ENCODE measurements at regions not wholly inside any gene's neighbourhood (a gene's known extent, or its start where the extent isn't known, plus 50 kb on each side); places are given as distances from the start of the nearest gene placed in this dataset.

DNA sequence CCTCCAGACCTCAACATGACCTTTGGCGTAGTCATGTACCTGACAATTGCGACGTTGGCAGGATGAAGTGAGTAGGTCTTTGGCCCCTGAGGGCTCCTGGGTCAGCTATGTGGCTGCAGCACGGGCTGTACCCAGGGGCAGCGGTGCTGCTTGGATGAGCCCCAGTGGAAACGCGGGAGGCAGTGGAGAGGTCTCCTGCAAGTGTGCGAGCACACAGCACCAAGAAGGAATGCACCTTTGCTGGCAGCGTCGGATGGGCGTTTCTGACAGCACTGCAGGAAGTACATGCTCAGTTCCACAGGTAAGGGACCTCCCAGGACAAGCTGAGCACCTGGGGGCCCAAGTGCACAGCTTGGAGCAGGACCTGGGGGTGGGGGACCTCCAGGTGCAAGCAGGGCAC is 67.4 kb upstream of the UNC13C start:
- TF ChIP-seq, protein P1, sequence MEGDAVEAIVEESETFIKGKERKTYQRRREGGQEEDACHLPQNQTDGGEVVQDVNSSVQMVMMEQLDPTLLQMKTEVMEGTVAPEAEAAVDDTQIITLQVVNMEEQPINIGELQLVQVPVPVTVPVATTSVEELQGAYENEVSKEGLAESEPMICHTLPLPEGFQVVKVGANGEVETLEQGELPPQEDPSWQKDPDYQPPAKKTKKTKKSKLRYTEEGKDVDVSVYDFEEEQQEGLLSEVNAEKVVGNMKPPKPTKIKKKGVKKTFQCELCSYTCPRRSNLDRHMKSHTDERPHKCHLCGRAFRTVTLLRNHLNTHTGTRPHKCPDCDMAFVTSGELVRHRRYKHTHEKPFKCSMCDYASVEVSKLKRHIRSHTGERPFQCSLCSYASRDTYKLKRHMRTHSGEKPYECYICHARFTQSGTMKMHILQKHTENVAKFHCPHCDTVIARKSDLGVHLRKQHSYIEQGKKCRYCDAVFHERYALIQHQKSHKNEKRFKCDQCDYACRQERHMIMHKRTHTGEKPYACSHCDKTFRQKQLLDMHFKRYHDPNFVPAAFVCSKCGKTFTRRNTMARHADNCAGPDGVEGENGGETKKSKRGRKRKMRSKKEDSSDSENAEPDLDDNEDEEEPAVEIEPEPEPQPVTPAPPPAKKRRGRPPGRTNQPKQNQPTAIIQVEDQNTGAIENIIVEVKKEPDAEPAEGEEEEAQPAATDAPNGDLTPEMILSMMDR (IDR thresholded peaks at IDR 0.05) = no peak
- no peak for TF ChIP-seq EZH2 (IDR thresholded peaks at IDR 0.05; ENCODE audit: borderline replicate concordance, insufficient read depth, low read depth, low read length, poor library complexity, severe bottlenecking)
